ENCODE measurements at regions not wholly inside any gene's neighbourhood (a gene's known extent, or its start where the extent isn't known, plus 50 kb on each side); places are given as distances from the start of the nearest gene placed in this dataset.

DNA sequence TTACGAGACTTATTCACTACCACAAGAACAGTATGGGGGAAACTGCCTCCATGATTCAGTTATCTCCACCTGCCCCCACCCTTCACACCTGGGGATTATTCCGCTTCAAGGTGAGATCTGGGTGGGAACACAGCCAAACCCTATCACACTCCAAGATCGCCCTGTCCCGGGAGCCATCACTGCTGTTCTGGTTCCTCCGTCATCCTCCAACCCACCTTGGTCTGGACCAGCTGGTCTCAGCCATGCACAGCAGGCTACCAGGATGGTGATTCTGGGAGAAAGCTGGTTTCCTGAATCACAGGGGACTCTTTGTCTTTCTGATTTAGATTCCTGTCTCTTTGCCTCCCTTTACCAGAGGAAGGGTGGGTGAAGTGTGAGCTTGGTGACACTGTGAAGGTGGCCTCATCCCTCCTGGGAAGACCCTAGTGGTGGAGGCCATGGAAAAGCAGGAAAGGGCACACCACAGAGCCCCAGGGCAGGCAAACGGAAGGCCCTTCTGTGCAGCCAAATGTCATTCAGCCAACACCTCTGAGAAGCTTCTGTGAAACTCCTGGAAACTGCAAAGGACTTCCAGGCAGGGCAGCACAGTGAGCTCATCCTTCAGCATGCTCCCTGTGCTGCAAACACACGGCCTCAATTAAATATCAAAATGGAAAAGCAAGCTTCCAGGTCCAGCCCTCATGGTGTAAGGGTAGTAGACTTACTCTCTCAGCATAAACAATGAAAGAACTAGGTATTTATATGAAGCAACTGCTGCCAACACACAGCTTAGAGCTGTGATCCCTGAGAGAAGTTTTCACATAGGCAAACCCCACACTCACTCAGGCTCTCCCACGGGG, 169.8 kb downstream of the ANKRD60 start:
- TF ChIP-seq CTCF (IDR thresholded peaks at IDR 0.05): no peak
- DNase-seq: peak; percentile 9
- Histone ChIP-seq H3K9me3 (no peaks in the 10 kb centered on the region), H3K4me3 (no peak overlapping the region), H3K27me3 (no peaks in the 10 kb centered on the region), H3K27ac (no peak overlapping the region), H3K36me3 (no peaks in the 10 kb centered on the region), H3K9ac (ENCODE audit: low read depth in 2 of 2, low read length in 2 of 2) (no peak overlapping the region), H3K4me1 (no peaks in the 10 kb centered on the region)
- intact Hi-C loops (cut with DNase I): no loop called here

DNA sequence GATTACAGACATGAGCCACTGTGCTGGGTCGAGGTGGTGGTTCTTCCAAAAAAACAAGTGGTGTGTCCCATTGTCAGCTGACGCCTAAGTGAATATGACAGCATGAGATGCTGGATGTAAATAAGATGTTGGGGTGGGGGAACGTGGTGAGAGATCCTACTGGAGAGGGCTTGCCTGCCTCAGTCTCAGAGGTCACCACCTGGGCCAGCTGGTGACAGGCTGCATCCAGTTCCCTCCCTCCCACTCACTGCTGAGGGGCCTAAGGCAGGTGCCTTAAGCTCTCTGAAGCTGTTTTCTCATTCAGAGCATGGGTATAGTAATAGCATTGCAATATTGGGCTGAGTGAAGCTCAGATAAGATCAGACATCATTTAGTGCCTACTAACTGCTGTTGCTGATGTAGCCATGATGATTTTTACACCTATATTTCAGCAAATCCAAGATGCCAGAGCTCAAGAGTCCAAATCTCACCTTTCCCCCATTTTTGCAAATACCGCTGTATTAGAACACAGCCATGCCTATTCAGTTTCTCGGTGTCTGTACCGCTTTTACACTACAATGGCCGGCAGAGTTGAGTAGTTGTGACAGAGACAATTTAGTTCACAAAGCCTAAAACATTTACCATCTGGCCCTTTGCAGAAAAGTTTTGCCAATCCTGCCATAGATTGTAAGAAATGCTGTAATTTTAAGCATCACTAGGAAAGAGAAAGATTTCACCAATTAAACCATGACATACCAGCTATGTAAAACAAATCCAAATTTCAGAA, 171.3 kb downstream of the ANKRD60 start:
- H3K9me3 ChIP-seq: no peaks in the 10 kb centered on the region
- DNase-seq: no peak
- no peaks in the 10 kb centered on the region for H3K27me3 ChIP-seq
- no peaks in the 10 kb centered on the region for H3K36me3 ChIP-seq
- no peak for TF ChIP-seq CTCF (IDR thresholded peaks at IDR 0.05)
- H3K4me1 ChIP-seq: no peaks in the 10 kb centered on the region
- no peak overlapping the region for H3K27ac ChIP-seq
- H3K9ac ChIP-seq (ENCODE audit: low read depth in 2 of 2, low read length in 2 of 2): no peak overlapping the region
- H3K4me3 ChIP-seq: no peak overlapping the region
- intact Hi-C loops (cut with DNase I): no loop called here

DNA sequence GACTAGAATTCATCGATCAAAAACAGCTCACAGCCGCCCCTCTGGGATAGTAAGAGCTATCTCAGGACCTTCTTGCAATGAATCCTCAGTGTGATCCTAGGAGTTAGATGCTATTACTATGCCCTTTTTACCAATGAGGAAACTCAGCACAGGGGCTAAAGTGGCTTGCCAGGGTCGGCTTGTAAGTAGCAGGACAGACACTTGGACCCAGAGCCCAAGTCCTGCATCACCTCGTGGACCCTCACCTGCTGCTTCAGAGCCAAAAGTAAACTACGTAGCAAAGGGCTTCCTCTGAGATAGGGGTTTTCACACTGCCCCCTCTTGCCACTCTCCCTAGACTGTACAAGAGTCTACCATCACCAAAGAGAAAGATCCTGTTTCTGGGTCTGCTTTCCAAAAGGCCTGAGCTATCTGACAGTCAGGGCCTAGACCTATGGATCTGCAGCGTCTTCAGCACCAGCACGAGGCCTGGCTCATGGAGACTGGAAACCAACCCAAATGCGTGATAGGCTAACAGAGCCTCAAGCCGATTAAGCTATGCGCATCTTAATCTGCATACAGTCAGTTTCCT, 172.3 kb downstream of the ANKRD60 start:
- intact Hi-C loops (cut with DNase I): no loop called here
- H3K27ac ChIP-seq: no peak overlapping the region
- TF ChIP-seq CTCF (IDR thresholded peaks at IDR 0.05): no peak
- H3K4me3 ChIP-seq: no peak overlapping the region
- H3K36me3 ChIP-seq: no peaks in the 10 kb centered on the region
- no peaks in the 10 kb centered on the region for H3K4me1 ChIP-seq
- H3K9me3 ChIP-seq: no peaks in the 10 kb centered on the region
- peak; percentile 8 for DNase-seq
- no peaks in the 10 kb centered on the region for H3K27me3 ChIP-seq
- H3K9ac ChIP-seq (ENCODE audit: low read depth in 2 of 2, low read length in 2 of 2): no peak overlapping the region

DNA sequence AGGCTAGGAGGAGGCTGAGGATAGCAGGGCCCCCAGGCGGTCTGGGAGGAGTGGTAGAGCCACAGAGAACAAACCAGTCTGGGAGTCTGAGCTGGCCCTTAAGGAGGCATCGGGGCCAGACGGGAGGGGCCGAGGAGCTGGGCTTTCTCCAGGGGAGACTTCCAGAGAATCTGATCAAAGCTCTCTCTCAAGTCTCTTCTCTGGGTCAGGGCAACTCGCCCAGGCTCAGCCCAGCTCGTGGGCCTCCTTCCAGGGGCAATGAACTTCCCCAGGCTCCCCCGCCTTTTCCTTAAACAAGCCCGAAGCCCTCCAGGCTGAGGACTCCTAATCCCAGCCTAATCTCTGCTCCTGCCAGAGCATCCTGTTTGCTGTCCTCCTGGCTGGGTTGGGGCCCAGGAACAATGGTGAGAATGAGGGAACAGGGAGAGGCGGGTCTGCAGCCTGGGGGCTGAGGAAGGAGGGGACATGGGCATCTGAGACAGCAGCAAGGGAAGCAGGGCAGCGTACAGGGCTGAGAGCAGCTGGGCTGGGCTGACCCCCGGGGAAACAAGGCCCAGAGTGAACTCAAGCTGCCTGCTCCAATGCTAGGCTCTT, 173.6 kb downstream of the ANKRD60 start:
- Histone ChIP-seq H3K9ac (ENCODE audit: low read depth in 2 of 2, low read length in 2 of 2) (no peak overlapping the region), H3K27ac (peak overlapping the region; percentile 12), H3K4me3 (no peak overlapping the region), H3K9me3 (no peaks in the 10 kb centered on the region), H3K36me3 (no peaks in the 10 kb centered on the region), H3K27me3 (no peaks in the 10 kb centered on the region), H3K4me1 (no peaks in the 10 kb centered on the region)
- TF ChIP-seq CTCF (IDR thresholded peaks at IDR 0.05): no peak
- intact Hi-C loops (cut with DNase I): no loop called here
- peak; percentile 46 for DNase-seq

DNA sequence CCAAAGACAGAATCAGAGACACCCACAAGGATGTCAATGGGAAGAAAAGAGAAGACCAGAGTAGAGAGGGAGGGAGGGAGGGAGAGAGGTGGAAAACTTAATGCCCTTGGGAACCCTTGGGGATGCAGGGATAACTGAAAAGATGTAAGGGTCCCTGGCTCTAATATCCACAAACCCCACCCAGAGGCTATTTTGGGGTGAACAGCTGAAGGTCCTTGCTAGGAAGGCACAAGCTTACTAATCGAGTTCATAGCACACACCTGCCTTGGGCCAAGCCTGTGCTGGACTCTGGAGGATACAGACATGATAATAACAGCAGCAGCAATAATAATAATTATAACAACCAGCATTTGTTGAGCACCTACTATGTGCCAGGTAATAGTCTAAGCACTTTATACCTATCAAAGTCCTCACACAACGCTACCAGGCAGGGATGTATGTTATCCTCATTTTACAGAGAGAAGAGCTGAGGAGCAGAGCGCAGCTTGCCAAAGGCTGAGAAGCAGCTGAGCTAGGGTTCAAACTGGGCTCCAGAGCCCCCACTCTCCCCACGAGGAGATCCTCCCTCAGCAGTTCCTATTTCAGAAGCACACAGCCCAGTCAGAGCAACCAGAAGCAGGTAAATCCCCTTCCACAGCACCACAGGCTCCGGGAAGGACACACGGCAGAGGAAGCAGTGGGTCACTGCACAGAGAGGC, 174.2 kb downstream of the ANKRD60 start:
- DNase-seq: no peak
- no peak overlapping the region for H3K4me3 ChIP-seq
- H3K27me3 ChIP-seq: no peaks in the 10 kb centered on the region
- no peak overlapping the region for H3K9ac ChIP-seq (ENCODE audit: low read depth in 2 of 2, low read length in 2 of 2)
- no peaks in the 10 kb centered on the region for H3K4me1 ChIP-seq
- no peaks in the 10 kb centered on the region for H3K36me3 ChIP-seq
- intact Hi-C loops (cut with DNase I): no loop called here
- TF ChIP-seq CTCF (IDR thresholded peaks at IDR 0.05): no peak
- no peaks in the 10 kb centered on the region for H3K9me3 ChIP-seq
- H3K27ac ChIP-seq: peak overlapping the region; percentile 12
